HEK293 (cell line): ENCODE measurements at regions not wholly inside any gene's neighbourhood (a gene's known extent, or its start where the extent isn't known, plus 50 kb on each side); places are given as distances from the start of the nearest gene placed in this dataset.

ENCODE experiments used
- CTCF ChIP-seq: fragments of 450-650 bp; formaldehyde crosslinking; IDR thresholded peaks from 2 replicates; pipeline ENCODE4 v1.5.1; 2016; ENCODE audit warnings: missing biosample characterization, missing genetic modification characterization
- PBX3 ChIP-seq: sonication (generic); formaldehyde crosslinking; IDR thresholded peaks from 2 replicates; pipeline ENCODE4 v1.8.1; 2022; ENCODE audit warnings: mild to moderate bottlenecking, moderate library complexity, missing genetic modification reagents
- RBAK ChIP-seq: fragments of 450-650 bp; formaldehyde crosslinking; IDR thresholded peaks from 2 replicates; pipeline ENCODE4 v1.5.1; 2016; ENCODE audit warnings: missing biosample characterization, missing genetic modification characterization
- SCRT1 ChIP-seq: fragments of 450-650 bp; formaldehyde crosslinking; IDR thresholded peaks from 2 replicates; pipeline ENCODE4 v1.5.1; 2016; ENCODE audit warnings: missing biosample characterization, missing genetic modification characterization, borderline replicate concordance
- ZBTB11 ChIP-seq: fragments of 450-650 bp; formaldehyde crosslinking; conservative IDR thresholded peaks from 2 replicates; pipeline ENCODE4 v1.5.1; 2016; ENCODE audit warnings: low read depth, missing biosample characterization, missing genetic modification characterization
- ZFHX2 ChIP-seq: fragments of 450-650 bp; formaldehyde crosslinking; conservative IDR thresholded peaks from 2 replicates; pipeline ENCODE4 v1.5.1; 2016; ENCODE audit warnings: missing biosample characterization, missing genetic modification characterization
- ZIC2 ChIP-seq: fragments of 450-650 bp; formaldehyde crosslinking; IDR thresholded peaks from 2 replicates; pipeline ENCODE4 v1.5.1; 2016; ENCODE audit warnings: missing biosample characterization, missing genetic modification characterization
- ZNF174 ChIP-seq: fragments of 450-650 bp; formaldehyde crosslinking; IDR thresholded peaks from 2 replicates; pipeline ENCODE4 v1.5.0; 2017; ENCODE audit warnings: missing biosample characterization, mild to moderate bottlenecking, missing genetic modification characterization
- ZNF184 ChIP-seq: fragments of 450-650 bp; IDR thresholded peaks from 2 replicates; pipeline ENCODE4 v1.5.1; 2018; ENCODE audit warnings: missing biosample characterization, mild to moderate bottlenecking, missing genetic modification characterization
- ZNF549 ChIP-seq: fragments of 450-650 bp; IDR thresholded peaks from 2 replicates; pipeline ENCODE4 v1.5.1; 2018; ENCODE audit warnings: missing biosample characterization, missing genetic modification characterization, mild to moderate bottlenecking, inconsistent platforms, moderate library complexity
- ZNF639 ChIP-seq: fragments of 450-650 bp; formaldehyde crosslinking; IDR thresholded peaks from 2 replicates; pipeline ENCODE4 v1.5.1; 2016; ENCODE audit warnings: missing biosample characterization, missing genetic modification characterization
- ZSCAN23 ChIP-seq: fragments of 450-650 bp; formaldehyde crosslinking; IDR thresholded peaks from 2 replicates; pipeline ENCODE4 v1.5.1; 2016; ENCODE audit warnings: missing biosample characterization, missing genetic modification characterization

- TF ChIP-seq ZNF184 (no peak), SCRT1 (tag by site-specific recombination) (no peak), RBAK (tag by site-specific recombination) (no peak), CTCF (tag by site-specific recombination) (no peak), ZNF639 (tag by site-specific recombination) (no peak), ZBTB11 (tag by site-specific recombination) (no peak), ZIC2 (tag by site-specific recombination) (no peak), ZNF549 (no peak), ZFHX2 (no peak), PBX3 (CRISPR knock-in tag) (no peak), ZNF174 (no peak), ZSCAN23 (tag by site-specific recombination) (no peak)
Observed at GRCh38 chr1:87219626-87220025, 109.1 kb upstream of the LMO4 start.
